Hematopoietic multipotent progenitor cell treated with erythropoietin and hydrocortisone succinate and interleukin-3 and kit ligand, for 6 days (in vitro differentiated cells): ENCODE measurements at regions not wholly inside any gene's neighbourhood (a gene's known extent, or its start where the extent isn't known, plus 50 kb on each side); places are given as distances from the start of the nearest gene placed in this dataset.
"Not testable (repeated sequence)": the region's sequence is repeated elsewhere in the genome, so short reads cannot be mapped to it uniquely, and the experiment has no call there.

Source experiments
- DNase-seq: peaks from one replicate; pipeline ENCODE4 v3.0.0-alpha.2; 2015

GRCh38 chrX:786441-786881 is 155.9 kb downstream of the SHOX start:
- DNase-seq: no peak

GRCh38 chrX:784829-785228 is 154.2 kb downstream of the SHOX start:
- DNase-seq: no peak

GRCh38 chrX:781224-782204 is 150.9 kb downstream of the SHOX start:
- no peak for DNase-seq

DNA sequence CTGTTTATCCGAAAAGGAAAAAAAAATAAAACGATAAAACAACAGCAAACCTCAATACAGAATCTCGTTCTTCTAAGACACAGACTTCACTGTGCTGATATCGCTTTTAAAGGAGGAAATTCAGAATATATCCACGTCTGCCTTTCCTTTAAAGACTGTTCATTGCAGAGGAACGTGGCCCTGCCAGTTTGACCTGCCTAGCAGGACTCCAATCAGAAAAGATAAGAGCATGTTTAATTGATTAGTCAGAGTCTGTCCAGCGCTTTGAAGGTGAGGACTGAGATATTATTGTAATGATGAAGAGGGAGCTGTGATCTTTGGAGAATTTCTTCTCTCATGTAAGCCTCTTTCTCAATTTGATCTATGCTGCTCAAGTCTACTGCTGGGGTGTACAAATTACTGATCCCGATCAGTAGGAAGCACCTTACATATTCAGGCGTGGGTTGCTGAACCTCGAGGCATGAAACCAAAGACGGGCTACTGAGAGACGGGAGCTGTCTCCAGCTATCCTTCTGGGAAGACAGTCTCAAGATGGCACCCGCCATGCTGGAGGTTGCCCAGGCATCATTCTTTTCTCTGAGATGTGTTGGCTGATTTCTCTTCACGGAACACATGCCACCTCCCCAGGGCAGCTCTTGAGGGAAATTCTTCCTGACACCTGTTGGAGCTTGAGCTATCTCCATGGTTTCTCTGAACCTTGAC is 146.1 kb downstream of the SHOX start:
- DNase-seq: no peak

DNA sequence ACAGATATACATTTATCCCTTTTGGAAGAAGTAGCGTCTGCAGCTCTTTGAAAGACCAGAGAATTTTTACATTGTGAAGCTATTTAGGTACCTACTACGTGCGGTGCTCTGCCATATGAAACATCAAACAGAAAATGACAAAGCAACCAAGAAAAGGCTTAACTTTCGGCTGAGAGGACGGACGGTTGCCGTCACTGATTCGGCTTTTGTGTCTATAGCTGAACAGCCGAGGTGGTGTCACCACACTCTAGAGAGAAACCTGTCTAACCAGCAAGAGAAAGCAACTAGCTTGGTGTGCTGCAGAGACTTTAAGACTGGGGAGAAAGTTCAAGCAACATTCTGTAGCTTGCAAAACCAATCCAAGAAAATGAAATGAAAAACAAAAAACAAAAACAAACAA is 145.5 kb downstream of the SHOX start:
- DNase-seq: no peak

GRCh38 chrX:774536-774935 is 143.9 kb downstream of the SHOX start:
- DNase-seq: no peak

DNA sequence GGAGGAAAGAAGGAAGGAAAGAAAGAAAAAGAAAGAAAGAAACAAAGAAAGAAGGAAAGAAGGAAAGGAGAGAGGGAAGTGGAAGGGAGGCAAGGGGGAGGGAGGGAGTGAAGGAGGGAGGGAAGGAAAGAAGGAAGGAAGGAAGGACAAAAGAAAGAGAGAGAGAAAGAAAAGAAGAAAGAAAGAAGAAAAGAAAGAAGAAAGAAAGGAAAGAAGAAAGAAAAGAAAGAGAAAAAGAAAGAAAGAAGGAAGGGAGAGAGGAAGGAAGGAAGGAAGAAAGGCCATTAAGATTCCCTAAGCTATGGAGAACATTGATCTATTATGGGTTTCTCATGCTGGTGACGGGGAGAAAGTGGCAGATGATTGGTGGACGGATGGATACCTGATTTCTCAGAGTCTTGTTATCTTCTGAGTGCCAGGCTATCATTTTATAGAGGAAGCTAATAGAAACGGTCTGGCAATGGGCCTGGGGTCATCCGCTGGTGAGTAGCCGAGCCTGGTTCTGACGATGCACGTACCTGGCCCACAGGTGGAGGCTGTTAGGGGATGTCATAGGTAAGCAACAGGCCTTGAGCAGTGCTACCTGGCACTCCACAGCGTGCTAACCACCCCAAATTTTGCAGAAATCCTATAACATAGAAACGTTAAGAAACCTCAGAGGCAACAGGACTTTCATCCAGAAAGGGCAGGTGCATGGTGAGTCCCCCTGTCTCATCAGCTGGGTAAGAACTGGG is 142.9 kb downstream of the SHOX start:
- no peak for DNase-seq

DNA sequence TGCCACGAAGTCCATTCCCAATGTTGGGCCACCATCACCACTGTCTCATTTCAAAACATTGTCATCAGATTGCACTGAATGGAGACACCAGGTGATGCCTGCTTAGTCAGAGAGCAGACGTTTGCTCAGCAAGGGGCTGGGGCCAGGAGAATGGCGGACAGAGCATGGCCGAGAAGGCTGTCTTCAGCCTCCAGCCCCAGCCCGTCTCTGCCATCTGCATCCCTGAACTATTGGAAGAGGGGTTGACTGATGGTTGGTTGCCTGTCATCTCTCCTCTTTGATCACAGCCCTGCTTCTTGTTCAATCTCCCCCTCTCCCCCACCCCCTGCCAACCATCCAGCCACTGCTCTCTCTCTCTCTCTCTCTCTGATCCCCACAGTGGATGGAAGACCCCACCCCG is 140.9 kb downstream of the SHOX start:
- DNase-seq: no peak

DNA sequence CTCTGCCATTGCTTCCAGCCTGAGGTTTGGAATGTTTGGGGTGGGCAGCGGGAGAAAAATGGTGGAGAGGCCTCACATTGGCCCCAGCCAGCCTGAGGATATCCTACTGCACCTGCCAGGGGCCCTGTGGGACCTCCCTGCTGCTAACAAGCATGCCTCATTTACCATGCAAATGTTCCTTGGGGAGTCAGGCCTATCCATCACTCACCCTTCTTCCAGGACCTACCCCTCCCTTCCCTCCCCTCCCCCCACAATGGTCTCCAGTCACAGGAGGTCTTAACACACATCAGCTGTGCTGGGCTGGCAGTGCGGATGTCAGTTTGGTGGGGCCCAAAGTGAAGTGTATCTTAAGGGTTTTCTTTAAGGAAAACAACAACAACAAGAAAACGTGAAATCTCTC is 139.2 kb downstream of the SHOX start:
- no peak for DNase-seq

GRCh38 chrX:768596-768995 is 138.0 kb downstream of the SHOX start:
- no peak for DNase-seq

DNA sequence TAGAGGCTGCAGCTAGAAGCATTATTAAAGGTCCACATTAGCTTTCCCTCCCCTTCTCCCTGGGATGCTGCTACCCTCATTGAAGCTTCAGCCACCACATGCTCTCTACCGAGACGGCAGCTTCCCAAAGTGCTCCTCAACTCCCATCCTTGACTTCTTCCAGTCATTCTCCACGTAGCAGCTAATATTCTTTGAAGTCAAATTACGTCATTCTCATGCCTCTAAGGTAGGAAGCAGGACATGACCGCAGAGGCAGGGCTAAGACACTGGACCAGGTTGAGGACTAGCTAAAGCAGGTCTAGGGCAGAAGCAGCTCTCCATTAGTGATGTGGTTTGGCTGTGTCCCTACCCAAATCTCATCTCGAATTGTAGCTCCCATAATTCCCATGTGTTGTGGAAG is 128.3 kb downstream of the SHOX start:
- DNase-seq: no peak

DNA sequence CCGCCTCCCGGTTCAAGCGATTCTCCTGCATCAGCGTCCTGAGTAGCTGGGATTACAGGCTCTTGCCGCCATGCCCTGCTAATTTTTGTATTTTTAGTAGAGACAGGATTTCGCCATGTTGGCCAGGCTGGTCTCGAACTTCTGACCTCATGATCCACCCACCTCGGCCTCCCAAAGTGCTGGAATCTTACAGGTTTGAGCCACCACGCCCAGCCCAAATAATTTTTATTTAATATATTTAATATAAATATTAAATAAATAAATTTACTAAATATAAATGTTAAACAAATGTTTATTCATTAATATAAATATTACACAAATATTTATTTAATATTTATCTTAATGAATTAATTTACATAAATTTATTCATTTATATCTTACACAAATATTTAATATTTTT is 120.2 kb downstream of the SHOX start:
- DNase-seq: no peak

DNA sequence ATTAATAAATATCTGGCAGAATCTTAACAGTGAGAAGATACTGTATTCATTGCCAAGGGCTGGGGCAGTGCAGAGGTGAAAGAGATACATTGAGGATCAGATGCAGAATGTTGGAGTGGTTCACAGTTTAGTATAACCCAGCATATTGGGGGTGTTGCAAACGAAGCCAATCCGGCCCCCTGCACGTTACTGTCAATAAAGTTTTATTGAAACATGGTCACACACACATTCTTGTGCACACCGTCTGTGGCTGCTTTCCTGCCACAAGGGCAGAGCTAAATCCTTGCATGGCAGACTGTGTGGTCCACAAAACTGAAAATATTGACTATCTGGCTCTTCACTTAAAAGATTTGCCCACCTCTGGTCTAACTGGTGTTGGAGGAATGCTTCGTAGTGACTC is 119.7 kb downstream of the SHOX start:
- no peak for DNase-seq

GRCh38 chrX:747176-747575 is 116.6 kb downstream of the SHOX start:
- DNase-seq: no peak

DNA sequence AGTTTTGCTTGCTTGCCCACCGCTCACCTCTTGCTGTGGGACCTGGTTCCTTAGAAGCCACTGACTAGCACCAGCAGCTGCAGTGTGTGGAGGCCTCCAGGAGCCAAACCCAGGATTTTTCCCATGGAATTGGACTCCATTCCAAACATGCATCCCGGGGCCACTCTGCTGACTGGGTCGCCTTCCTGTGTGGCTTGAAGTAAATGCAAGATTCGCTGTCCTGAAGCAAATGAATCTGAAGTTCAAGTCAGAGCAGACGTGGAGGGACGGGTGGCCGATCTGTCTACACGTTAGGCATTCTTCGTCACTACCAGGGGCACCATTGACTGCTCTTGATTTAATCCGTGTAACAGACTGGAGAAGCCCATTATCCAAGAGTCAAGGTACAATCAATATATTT is 109.0 kb downstream of the SHOX start:
- no peak for DNase-seq

- DNase-seq: not testable (repeated sequence)
Measured at GRCh38 chrX:737021-737420, 106.4 kb downstream of the SHOX start.

DNA sequence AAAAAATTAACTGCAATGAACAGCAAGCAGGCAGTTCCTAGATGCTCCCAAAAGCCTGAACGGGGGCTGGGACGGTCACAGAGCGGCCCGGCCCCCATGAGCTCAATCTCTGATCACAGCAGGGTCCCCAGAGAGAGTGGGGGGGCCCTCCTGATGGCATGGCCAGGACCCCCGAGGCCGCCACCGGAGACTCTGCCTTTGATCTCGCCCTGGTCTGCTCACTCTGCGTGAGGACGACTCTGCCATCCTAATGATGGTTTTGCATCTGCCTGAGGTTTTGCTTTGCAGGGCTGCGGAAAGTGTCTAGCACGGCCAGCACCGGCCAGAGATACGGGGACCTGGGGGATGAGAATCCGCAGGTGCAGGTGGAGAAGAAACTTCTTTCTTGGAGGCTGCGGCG is 103.8 kb downstream of the SHOX start:
- no peak for DNase-seq

GRCh38 chrX:733961-734360 is 103.4 kb downstream of the SHOX start:
- no peak for DNase-seq

DNA sequence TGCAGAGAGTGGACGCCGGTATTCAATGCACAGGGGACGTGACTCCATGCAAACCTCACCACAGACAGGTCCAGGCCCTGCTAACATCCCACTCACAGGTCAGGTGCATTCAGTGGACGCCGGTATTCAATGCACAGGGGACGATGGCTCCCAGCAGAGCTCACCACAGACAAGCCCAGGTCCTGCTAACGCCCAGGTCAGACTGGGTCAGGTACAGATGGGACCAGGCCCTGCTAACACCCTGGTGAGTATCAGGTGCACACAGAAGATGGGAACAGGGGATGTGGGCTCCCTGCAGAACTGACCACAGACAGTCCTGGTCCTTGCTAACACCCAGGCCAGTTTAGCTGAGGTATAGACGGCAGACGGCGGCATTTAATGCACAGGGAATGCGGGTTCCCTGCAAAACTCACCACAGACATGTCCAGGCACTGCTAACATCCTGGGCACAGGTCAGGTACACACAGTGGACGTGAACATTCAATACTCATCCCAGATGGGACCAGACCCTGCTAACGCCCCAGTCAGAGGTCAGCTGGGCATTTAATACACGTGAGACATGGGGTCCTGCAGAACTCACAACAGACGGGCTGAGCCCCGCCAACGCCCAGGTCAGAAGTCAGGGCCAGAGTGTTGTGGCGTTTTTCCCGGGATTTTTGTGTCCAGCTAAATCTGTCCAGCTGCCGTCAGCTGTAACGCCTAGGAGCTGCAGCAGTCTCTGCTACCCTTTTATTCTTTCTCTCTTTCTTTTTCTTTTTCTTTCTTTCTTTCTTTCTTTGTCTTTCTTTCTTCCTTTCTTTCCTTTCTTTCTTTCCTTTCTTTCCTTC is 99.2 kb downstream of the SHOX start:
- no peak for DNase-seq

GRCh38 chrX:729101-729500 is 98.5 kb downstream of the SHOX start:
- DNase-seq: not testable (repeated sequence)

GRCh38 chrX:728639-729038 is 98.0 kb downstream of the SHOX start:
- not testable (repeated sequence) for DNase-seq
